ENCODE measurements at regions not wholly inside any gene's neighbourhood (a gene's known extent, or its start where the extent isn't known, plus 50 kb on each side); places are given as distances from the start of the nearest gene placed in this dataset.

GRCh38 chr2:220071696-220072095 is 444.3 kb downstream of the SLC4A3 start (continued):
- no peak for TF ChIP-seq ZNF532 (CRISPR knock-in tag; IDR thresholded peaks at IDR 0.05; ENCODE audit: borderline replicate concordance)
- no peak for TF ChIP-seq NR1H2 (CRISPR knock-in tag; IDR thresholded peaks at IDR 0.05)
- TF ChIP-seq GABPB1 (CRISPR knock-in tag; IDR thresholded peaks at IDR 0.05) = no peak
- no peak for TF ChIP-seq ATF1 (CRISPR knock-in tag; IDR thresholded peaks at IDR 0.05)
- TF ChIP-seq ZNF138 (CRISPR knock-in tag; conservative IDR thresholded peaks at IDR 0.05) = no peak

- no peaks in the 10 kb centered on the region for H3K27me3 Mint-ChIP-seq (ENCODE audit: low read depth)
Observed at GRCh38 chr2:220072669-220073220, 445.3 kb downstream of the SLC4A3 start.

GRCh38 chr2:220075835-220076234 is 448.4 kb downstream of the SLC4A3 start:
- CTCF ChIA-PET = interaction anchor here (1.2 kb wide), 1 partner anchor 79 kb away, joined by 3 read pairs; no protein-coding TSS in a partner anchor
- POLR2A ChIA-PET = no interaction called here
- Mint-ChIP-seq H3K27ac (no peak overlapping the region), H3K9me3 (no peaks in the 10 kb centered on the region), H3K4me3 (no peak overlapping the region), H3K36me3 (no peaks in the 10 kb centered on the region), H3K27me3 (ENCODE audit: low read depth) (no peaks in the 10 kb centered on the region), H3K4me1 (peaks cover 40% of the 10 kb centered on the region)
- ATAC-seq (no peak), DNase-seq (ENCODE audit: low spot score) (no peak)
- TF ChIP-seq E2F5 (CRISPR knock-in tag; IDR thresholded peaks at IDR 0.05) = no peak
- TF ChIP-seq, protein P1, sequence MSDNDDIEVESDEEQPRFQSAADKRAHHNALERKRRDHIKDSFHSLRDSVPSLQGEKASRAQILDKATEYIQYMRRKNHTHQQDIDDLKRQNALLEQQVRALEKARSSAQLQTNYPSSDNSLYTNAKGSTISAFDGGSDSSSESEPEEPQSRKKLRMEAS (CRISPR knock-in tag; IDR thresholded peaks at IDR 0.05) = no peak

More at GRCh38 chr2:220072669-220073220, 445.3 kb downstream of the SLC4A3 start:
- Mint-ChIP-seq H3K36me3 (no peaks in the 10 kb centered on the region), H3K27ac (no peak overlapping the region), H3K4me1 (peaks cover 35% of the 10 kb centered on the region), H3K9me3 (peaks cover 5% of the 10 kb centered on the region; the same call in 1 of the 2 replicates), H3K4me3 (no peak overlapping the region)
- TF ChIP-seq NFE2L1 (CRISPR knock-in tag; IDR thresholded peaks at IDR 0.05) (no peak), ZNF232 (CRISPR knock-in tag; IDR thresholded peaks at IDR 0.05) (no peak), USF2 (CRISPR knock-in tag; IDR thresholded peaks at IDR 0.05) (no peak), OVOL2 (CRISPR knock-in tag; IDR thresholded peaks at IDR 0.05; ENCODE audit: borderline replicate concordance) (no peak), GRHL2 (CRISPR knock-in tag; IDR thresholded peaks at IDR 0.05; ENCODE audit: insufficient replicate concordance, severe bottlenecking) (no peak), PRRX2 (CRISPR knock-in tag; IDR thresholded peaks at IDR 0.05) (no peak), MXD4 (CRISPR knock-in tag; IDR thresholded peaks at IDR 0.05; ENCODE audit: borderline replicate concordance) (no peak), USF1 (CRISPR knock-in tag; IDR thresholded peaks at IDR 0.05) (no peak), ZNF263 (CRISPR knock-in tag; IDR thresholded peaks at IDR 0.05; ENCODE audit: low read depth) (no peak), ZNF317 (CRISPR knock-in tag; IDR thresholded peaks at IDR 0.05; ENCODE audit: borderline replicate concordance, low read depth) (no peak)
- TF ChIP-seq, protein P2, sequence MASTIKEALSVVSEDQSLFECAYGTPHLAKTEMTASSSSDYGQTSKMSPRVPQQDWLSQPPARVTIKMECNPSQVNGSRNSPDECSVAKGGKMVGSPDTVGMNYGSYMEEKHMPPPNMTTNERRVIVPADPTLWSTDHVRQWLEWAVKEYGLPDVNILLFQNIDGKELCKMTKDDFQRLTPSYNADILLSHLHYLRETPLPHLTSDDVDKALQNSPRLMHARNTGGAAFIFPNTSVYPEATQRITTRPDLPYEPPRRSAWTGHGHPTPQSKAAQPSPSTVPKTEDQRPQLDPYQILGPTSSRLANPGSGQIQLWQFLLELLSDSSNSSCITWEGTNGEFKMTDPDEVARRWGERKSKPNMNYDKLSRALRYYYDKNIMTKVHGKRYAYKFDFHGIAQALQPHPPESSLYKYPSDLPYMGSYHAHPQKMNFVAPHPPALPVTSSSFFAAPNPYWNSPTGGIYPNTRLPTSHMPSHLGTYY (CRISPR knock-in tag; IDR thresholded peaks at IDR 0.05) = no peak
- ChIA-PET CTCF (no interaction called here), POLR2A (no interaction called here)
- DNase-seq (ENCODE audit: low spot score) (no peak), ATAC-seq (no peak)

Measured in WTC11 (cell line).